Smooth muscle cell of the brain vasculature (primary cell): ENCODE measurements at regions not wholly inside any gene's neighbourhood (a gene's known extent, or its start where the extent isn't known, plus 50 kb on each side); places are given as distances from the start of the nearest gene placed in this dataset.

Experiments
- DNase-seq: peaks from one replicate; pipeline ENCODE4 v3.0.0-alpha.2; 2012; ENCODE audit warnings: low read depth, low spot score

DNA sequence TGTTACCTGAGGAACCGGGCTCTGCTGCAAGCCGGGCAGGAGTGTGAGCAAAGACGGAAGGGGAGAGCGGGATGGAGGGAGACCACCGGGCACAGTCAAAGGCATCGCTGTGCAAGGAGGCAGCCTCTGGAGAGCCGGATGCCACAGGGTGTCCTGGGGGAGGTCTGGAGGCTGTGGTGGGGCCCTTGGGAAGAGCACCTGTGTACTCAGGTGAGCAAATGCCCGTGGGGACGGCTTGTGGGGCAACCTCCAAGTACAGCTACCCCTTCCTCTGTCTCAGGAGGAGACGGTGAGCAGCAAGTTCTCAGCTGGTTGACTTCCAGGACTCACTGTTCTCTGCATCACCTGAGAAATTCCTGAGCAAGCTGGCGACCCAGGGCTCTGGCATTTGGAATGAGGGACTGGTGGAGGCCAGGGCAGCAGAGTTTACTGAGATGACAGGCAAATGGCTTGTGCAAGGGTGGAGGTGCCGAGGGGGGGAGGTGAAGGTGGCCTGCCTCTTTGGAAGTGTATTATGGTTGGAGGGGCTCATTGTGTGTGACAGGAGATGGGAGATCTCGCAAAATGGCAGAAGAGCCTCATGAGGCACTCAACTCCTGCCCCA, 345.2 kb upstream of the SHH start:
- DNase-seq, result no peak

DNA sequence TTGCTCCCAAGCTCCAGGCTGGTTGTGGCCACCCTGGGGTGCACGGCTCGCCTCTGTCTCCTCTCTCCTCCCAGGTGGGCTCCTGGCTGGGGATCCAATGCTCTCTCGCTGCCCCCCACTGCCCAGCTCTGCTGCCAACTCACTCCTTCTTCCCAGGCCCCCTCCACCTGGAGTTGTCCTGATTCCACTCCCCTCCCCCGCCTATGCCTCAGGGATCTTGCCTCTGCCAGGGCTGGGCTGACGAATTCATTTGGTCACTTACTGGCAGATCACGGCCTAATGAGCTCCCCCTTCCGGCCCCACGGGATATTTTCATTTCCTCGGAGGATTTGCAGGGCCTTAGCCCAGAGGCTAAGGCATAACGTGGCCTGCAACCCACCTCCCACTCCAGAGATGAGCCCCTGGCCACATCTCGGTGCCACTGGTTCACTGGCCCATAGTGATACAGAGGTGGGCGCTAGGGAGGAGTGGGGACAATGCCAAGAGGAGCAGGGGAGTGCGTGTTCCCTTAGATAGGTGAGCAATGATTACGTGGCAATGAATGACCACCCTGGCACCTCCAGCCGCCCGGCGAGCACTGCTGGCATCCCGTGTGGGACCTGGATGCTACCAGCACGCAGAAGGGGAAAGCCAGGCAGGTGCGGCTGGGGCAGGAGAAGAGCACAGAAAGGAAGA, 344.6 kb upstream of the SHH start:
- no peak for DNase-seq

DNA sequence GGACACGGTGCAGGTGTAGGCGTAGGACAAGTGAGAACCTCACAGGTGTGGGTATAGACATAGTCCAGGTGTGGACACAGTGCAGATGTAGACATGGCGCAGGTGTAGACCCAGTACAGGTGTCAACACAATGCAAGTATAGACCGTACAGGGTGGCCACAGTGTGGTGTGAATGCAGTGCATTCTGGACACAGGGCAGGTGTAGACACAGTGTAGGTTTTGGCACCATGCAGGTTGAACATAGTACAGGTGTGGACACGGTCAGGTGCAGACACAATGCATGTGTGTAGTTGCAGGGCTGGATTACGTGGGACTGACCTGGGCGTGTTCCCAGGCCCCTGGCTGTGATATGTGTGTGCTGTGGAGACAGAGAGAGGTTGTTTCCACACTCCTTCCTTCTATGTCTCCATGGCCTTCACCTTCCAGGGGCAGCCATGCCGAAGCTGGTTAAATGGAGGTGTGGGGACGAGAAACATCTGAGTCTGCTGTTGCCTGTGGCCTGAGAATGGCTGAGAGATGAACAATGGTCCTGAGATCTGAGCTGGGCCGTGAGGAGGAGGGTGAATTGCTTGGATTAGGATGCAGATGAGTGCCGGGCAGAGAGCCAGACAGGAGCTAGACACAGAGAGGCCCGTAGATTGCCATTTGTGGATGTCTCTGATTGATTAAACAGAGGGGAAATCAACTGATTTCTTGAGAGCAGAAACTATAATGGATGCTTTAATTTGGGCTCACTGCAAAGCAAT, 343.9 kb upstream of the SHH start:
- no peak for DNase-seq

DNA sequence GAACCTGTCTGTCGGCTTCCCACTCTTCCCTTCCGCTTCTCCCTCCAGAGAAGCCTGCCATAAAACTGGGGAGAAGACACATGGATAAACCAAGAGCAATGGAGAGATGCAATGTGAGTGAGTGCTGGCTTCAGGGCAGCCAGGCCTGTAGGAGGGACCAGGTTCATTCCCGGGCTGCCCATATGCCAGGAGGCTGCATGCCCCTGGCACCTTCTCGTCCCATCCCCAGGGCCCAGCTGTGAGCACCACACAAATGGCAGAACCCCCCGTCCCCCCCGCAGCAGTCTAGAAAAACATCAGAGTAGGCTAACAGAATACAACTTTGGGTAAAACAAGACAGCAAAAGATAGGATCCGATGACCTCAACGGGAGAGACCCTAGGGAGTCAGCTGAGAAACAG, 341.3 kb upstream of the SHH start:
- no peak for DNase-seq

DNA sequence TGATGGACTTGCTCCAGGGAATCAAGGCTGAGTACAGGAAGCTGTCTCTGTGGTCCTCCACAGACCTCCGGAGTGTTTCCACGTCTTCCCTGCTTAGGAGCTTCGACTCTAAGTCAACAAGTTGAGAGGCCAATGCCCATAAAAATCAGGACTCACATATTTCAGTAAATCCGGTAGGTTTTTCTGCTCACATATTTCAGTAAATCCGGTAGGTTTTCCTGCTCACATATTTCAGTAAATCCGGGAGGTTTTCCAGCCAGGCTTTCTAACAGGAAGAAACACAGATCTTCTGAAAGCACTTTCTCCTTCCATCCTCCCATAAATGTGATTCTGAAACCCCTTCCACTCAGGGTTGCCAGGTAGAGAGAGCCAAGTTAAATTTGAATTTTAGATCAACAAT, 340.1 kb upstream of the SHH start:
- no peak for DNase-seq

DNA sequence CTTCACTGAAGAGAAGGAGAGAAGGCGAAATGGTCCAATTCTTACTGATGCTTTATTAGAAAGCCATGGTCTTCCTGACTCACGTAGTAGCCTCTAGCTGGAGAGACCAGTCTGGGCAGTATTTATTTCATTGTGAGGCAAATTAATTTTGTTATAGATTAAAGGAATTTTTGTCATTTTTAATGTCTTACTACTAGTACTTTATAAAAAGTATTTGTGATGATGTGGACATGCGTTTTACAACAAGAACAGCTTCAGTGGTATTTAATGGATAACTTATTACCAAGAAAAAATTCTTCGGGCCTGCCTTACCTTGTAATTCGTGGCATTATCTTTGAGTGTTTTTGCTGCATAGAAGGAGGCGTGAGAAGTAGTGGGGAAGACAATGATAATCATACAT, 339.4 kb upstream of the SHH start:
- no peak for DNase-seq

DNA sequence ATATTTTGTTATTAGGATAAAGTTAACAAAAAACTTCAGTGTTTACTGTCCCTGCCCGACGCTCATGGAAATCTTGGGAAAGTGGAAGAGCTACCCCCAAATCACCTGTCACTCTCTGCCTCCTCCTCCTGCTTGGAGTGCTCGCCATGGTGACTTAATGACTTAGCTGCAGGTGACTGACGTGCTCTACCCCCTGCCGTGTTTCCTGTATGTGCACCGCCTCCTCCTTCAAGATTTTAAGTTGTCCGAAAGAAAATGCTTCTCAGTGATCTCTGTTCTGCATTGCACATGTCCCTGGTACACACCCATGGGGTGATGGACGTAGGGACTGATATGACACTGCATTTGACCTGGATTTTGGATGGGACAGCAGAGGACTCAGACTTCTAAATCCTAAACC, 338.8 kb upstream of the SHH start:
- no peak for DNase-seq

DNA sequence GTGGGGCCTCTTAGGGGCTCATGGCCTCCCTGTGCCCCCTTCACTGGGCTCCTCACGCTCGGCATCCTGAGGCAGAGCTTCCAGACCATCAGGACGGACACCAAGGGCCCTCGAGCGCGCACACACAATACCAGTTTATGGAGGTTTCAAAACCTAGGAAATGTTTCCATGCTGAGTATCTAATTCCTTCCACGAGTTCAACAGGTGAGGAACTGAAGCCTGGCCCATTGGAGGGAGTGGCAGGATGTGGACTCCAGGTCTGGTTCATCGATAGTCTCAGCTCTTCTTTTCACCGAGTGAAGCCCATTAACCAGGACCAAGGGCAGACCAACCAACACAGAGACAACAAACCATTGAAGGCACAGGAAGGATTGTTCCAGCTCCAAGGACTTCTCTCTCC, 336.7 kb upstream of the SHH start:
- no peak for DNase-seq

DNA sequence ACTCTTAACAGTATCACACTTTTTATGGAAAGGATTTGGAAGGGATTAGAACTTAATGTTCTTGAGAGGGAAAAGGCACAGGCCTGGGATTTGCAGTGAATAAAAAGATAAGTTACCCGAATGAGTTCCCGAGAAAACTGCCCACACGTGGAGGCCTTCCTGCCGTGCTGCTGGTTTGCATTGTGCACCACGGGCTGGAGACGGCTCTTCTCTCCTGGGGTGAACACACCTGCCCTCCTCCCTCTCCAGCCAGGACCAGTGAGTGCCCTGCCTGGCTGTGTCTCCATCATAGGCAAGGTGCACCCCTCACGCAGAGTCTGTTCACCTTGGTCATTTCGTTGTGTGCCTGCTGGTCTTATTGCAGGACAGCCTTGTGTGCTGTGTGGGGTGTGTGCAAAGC, 336.3 kb upstream of the SHH start:
- DNase-seq, result no peak

DNA sequence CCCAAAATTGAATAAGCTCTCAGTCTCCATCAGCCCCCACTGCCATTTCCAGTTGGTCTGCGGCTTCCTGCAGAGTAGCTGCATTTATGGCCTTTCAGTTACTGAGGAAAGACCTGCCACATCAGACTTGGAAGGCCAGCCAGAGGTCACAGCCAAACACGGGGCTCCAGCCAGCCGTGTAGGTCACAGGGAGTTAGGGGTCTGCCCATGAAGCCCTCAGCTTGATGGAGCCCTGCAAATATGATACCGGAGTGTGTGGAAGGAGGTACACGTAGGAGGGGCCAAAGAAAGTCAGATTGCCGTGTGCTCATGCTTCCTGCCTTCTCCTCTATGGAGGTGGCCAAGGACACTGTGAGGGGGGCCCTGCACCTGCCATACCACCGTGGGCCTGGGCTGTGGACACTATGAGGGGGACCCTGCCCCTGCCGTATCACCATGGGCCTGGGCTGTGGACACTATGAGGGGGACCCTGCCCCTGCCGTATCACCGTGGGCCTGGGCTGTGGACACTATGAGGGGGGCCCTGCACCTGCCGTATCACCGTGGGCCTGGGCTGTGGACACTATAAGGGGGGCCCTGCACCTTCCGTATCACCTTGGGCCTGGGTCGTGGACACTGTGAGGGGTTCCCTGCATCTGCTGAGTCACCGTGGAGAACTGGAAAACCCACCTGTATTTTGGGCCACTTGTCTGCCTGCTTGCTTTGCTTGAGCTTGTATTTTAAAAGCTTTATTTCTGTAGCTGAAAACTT, 335.7 kb upstream of the SHH start:
- DNase-seq, result no peak

DNA sequence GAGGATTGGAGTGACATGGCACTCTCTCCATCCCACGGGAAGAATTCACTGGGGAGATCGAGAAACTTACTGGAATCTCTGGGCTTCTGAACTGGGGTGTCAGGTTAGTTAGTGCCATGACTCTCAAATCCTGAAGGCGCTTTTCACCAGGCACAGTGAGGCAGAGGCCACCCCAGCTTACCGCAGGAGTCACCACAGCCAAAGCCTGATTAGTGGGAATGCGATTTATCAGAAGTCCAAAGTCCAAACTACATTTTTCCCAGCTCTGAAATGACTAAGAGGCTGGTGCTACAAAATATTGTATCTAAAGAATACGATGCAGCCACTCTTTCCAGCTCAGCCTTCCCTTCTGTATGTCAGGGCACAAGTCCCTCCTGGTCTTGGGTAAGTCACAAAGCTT, 334.8 kb upstream of the SHH start:
- no peak for DNase-seq

DNA sequence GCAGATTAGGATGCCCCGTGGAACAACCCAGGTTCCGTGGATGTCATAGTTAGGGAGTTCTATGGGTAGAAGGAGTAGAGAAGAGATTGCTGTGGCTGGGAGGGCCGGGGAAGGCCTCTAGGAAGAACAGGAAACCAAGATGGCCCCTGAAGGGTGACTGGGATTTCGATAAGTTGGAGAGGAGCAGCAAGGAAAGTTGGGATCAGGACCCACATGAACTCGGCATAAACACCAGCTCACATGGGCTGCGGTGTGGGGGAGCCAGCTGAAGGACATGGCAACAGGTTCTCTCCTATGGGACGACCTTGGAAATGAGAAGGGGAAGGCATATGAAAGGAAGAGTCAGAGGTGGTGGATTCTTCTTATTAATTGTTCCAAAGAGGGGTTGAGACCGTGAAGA, 333.7 kb upstream of the SHH start:
- no peak for DNase-seq

DNA sequence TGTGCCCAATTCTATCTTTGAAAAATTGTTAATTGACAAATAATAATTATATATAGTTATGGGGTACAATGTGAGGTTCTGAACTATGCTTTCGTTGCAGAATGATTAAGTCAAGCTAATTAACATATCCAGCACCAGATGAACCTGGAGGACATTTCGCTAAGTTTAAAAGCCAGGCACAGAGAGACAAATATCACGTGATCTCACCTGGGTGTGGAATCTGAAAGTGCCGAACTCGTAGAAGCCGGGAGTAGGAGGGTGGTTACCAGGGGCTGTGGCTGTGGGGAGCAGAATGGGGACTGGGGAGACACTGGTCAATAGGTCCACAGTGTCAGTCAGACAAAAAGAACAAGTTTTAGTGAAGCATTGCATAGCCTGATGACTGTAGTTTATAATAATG, 332.9 kb upstream of the SHH start:
- DNase-seq, result no peak

DNA sequence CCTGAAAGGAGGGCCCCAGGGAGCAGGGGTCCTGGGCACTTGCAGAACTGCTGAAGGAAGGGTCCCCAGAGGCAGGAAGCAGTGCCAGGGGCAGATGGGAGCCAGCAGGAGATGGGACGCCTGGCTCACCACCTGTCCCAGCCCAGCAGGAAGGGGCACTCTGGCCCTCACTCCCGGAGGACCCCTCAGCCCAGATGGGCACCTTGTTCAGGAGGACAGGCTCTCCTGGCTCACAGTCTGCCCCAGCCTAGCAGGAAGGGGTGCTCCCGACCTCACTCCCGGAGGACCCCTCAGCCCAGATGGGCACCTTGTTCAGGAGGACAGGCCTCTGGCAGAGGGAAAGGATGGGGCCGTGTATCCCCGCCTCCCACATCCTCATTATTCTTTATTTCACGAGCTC, 331.4 kb upstream of the SHH start:
- DNase-seq, result no peak

DNA sequence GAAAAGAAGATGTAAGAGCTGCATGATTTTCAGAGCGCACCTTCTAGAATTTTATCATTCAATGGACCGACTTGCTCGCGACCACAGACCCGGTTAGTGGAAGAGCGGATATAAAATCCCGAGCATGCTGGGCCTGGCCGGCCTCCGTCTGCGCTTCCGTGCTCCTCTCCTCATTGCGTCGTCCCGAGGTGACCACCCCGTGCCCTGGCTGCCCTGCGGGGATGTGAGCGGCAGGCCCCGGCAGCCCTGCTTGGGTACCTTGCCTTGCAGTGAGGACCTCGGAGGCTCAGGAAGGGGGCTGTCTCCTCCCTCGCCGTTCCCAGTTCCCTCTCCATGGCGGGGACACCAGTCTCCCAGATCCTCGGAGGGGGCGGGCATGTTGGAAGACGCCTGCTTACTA, 330.9 kb upstream of the SHH start:
- DNase-seq, result no peak

DNA sequence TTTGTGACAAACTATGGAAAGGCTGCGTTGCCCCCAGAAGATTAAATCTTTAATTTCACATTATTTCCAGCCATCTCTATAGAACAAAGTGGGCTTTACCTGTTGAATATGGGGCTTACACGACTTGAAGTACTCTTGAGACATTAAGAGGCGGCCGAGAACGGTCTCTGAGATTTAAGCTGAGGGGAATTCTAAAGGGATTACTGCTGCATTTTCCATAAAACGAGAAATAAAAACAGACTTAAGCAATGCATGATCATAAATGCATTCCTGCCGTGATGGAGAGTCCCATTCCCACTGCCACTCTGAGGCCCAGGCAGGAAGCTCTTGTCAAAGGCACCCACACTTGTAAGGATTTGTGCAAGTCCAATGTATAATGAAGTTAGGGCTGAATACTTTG, 329.7 kb upstream of the SHH start:
- DNase-seq, result no peak

DNA sequence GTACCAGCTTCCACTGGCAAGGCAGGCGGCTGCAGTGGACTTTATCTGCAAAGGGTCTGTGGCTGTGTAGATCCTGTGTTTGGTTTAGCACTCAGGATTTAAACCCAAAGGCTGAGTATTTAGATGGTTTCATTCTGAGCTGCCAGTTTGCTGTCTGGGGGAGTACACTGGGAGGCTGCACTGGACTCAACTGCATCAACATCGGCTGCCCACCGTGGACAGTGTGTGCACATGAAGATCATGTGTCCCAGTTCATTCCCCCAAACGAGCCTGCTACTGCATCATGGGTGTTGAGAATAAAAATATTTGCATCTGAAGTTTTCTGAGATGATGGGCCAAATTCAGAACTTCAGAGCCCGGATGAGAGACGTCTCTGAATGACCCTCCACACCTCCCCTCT, 328.6 kb upstream of the SHH start:
- no peak for DNase-seq

DNA sequence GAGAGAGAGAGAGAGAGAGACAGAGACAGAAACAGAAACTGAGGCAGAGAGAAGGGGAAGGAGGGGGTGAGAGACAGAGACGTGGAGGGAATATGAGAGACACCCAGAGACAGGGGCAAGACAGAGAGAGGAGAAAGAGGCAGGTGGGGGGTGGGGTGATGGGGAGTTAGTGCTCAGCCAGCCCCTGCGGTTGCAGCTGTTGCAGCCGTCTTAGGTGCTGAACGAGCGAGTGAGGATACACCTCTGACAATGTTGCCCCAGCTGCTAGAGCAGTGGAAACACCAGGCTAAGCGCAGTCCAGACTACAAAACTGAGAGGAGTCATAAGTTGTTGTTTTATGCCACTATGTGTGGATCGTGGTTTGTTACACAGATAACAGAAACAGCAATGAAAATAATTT, 328.2 kb upstream of the SHH start:
- DNase-seq, result no peak

DNA sequence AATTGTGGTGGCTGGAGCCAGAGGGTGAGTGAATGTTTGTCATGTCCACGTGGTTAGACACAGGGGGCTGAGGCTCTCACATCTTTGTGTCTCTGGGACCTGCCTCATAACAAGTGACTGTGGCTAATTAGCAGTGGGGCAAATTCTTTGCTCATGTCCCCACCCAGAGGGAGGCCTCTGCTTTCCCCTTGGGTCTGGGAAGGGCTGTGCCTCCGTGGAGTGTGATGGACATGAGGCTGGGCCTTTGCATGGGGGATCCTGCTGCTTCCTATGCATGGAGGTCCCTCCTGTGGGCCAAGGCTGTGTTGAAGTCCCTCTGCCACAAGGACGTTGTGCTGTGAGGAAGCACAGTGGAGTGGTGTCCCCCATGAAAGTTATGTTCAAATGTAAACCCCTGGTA, 327.4 kb upstream of the SHH start:
- no peak for DNase-seq

DNA sequence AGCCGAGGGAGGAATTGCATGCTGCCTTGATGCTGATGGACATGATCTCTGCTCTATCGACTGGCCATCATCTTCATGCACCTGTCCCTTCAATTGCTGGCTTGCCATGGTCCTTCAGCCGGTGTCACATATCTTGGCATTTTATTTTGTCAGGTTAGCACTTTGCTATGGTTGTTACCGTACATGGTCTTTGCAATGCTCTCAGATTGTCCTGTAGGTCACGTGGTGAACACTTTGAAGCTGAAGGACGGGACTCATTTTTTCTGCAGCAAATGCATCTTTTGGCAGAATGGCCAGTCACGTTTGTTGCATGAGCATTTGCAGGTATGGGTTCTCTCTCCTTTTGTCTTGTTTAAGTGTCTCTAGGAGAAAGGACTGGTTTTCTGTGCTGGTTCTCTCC, 326.8 kb upstream of the SHH start:
- no peak for DNase-seq

DNA sequence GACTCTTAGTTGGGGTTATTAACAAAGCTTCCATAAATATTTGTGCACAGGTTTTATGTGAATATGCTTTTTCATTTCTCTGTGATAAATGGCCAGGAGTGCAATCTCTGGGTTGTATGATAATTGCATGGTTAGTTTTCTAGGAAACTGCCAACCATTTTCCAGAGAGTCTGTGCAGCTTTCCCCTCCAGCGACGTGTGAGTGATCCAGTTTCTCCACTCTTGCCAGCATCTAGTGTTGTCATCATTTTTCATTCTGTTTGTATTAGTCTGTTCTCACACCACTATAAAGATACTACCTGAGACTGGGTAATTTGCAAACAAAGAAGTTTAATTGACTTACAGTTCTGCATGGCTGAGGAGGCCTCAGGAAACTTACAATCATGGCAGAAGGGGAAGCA, 319.6 kb upstream of the SHH start:
- no peak for DNase-seq

DNA sequence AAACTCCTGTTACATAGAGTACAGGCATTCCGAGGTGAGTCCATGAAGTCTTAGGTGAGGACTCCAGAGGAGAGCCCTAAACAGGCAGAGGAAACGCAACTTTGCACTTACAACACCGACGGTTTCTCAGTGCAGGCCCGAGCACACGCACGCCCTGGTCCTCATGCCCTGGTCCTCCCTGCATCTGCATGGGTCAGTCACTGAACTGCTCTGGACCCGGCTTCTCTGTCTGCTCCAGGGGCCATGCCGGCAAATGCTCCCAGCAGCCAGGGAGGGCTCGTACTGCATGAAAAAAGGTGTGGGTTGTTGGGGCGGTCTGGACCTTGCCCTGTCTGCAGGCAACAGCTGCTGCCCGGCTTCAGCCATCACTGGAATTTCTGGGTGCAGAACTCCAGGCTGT, 317.3 kb upstream of the SHH start:
- no peak for DNase-seq

DNA sequence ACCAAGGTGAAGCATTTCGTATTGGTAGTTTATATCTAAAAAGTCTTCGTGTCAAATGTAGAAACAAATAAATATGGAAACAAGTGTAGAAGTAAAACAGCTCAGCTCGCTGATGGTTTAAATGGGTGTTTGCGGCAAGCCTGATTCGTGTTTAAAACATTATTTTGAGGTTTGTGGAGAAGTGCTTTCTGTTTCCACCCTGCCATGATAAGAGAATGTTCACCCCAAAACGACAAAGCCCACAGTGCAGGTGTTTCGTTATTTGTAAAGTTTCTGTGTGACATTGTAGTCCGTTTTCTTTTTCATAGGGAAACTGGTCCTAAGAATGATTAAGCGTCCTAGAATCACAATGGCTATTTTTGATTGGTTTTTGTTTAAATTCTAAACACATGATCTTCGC, 316.2 kb upstream of the SHH start:
- DNase-seq, result no peak
